ENCODE measurements at regions not wholly inside any gene's neighbourhood (a gene's known extent, or its start where the extent isn't known, plus 50 kb on each side); places are given as distances from the start of the nearest gene placed in this dataset.
A peak's percentile ranks its signal among the peaks of the same experiment; 100 is the strongest.

DNA sequence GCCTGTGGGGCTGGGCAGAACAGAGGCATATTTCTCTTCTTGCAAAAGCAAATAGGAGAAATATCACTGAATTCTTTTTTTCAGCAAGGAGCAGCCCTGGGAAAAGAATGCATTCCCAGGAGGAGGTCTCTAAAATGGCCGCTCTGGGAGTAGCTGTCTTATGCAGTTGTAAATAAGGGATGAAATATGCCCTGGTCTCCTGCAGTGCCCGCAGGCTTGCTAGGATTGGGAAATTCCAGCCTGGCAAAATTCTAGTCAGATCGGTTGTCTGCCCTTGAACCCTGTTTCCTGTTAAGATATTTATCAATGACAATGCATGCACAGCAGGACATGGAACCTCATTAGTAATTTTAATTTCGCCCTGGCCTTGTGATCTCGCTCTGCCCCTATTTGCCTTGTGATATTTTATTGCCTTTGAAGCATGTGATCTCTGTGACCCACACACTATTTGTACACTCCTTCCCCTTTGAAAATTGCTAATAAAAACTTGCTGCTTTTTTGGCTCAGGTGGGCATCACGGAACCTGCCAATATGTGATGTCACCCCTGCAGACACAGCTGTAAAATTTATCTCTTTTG lies 1993.2 kb downstream of the PCDH9 start:
- intact Hi-C loops (cut with micrococcal nuclease), result no loop called here
- no peak overlapping the region for H3K4me3 ChIP-seq (replicated peaks in 1 of 2; ENCODE audit: low read depth in 1 of 2, low read length in 2 of 2)
- no peaks in the 10 kb centered on the region; a peak in 1 of 4 replicates for H3K9me3 ChIP-seq (ENCODE audit: control insufficient read depth in 1 of 2, insufficient read depth in 1 of 2, low read depth in 1 of 2, low read length in 2 of 2)
- H4K20me1 ChIP-seq (ENCODE audit: insufficient read depth), result no peaks in the 10 kb centered on the region
- H3K79me2 ChIP-seq (ENCODE audit: insufficient read depth, low read length), result no peaks in the 10 kb centered on the region
- no peak overlapping the region for H3K9ac ChIP-seq (ENCODE audit: low read length)
- CTCF ChIA-PET, result no interaction called here
- ATAC-seq, result no peak
- POLR2A ChIA-PET, result no interaction called here
- TF ChIP-seq, protein P1, sequence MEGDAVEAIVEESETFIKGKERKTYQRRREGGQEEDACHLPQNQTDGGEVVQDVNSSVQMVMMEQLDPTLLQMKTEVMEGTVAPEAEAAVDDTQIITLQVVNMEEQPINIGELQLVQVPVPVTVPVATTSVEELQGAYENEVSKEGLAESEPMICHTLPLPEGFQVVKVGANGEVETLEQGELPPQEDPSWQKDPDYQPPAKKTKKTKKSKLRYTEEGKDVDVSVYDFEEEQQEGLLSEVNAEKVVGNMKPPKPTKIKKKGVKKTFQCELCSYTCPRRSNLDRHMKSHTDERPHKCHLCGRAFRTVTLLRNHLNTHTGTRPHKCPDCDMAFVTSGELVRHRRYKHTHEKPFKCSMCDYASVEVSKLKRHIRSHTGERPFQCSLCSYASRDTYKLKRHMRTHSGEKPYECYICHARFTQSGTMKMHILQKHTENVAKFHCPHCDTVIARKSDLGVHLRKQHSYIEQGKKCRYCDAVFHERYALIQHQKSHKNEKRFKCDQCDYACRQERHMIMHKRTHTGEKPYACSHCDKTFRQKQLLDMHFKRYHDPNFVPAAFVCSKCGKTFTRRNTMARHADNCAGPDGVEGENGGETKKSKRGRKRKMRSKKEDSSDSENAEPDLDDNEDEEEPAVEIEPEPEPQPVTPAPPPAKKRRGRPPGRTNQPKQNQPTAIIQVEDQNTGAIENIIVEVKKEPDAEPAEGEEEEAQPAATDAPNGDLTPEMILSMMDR (IDR thresholded peaks at IDR 0.05 in 2 of 3, conservative IDR thresholded peaks at IDR 0.05 in 1 of 3; ENCODE audit: borderline replicate concordance in 1 of 3, insufficient read depth in 1 of 3, low read depth in 2 of 3, low read length in 2 of 3), result no peak
- TF ChIP-seq TCF7L2 (IDR thresholded peaks at IDR 0.05; ENCODE audit: borderline replicate concordance, extremely low read depth, insufficient read depth, insufficient read length) (peak; percentile 9), FOSL1 (IDR thresholded peaks at IDR 0.05; ENCODE audit: low read depth) (no peak)
- H3K36me3 ChIP-seq (ENCODE audit: control insufficient read depth in 1 of 2, insufficient read depth in 2 of 2, low read length in 2 of 2), result no peaks in the 10 kb centered on the region
- no TSS peak for BruUV-seq (replicated peaks)
- no peaks in the 10 kb centered on the region for H3K4me1 ChIP-seq (ENCODE audit: control insufficient read depth in 1 of 2, insufficient read depth in 2 of 2, low read length in 2 of 2)
- RAD21 ChIA-PET (ENCODE audit: low non-redundant PET in 1 of 2, low total read pairs in 2 of 2, uncharacterized antibody in 2 of 2, unreplicated experiment in 2 of 2), result no interaction called here
- no peak overlapping the region for H2AFZ ChIP-seq (ENCODE audit: low read depth, low read length, poor library complexity, severe bottlenecking)
- H3K4me2 ChIP-seq (ENCODE audit: low read length), result no peak overlapping the region
- H3K27ac ChIP-seq (ENCODE audit: low read depth, low read length), result no peak overlapping the region
- H3K27me3 ChIP-seq (ENCODE audit: insufficient read depth, low read length), result no peaks in the 10 kb centered on the region
- H3K9me2 ChIP-seq (ENCODE audit: insufficient read depth), result no peaks in the 10 kb centered on the region
- DNase-seq (ENCODE audit: low read depth, low spot score), result no peak

DNA sequence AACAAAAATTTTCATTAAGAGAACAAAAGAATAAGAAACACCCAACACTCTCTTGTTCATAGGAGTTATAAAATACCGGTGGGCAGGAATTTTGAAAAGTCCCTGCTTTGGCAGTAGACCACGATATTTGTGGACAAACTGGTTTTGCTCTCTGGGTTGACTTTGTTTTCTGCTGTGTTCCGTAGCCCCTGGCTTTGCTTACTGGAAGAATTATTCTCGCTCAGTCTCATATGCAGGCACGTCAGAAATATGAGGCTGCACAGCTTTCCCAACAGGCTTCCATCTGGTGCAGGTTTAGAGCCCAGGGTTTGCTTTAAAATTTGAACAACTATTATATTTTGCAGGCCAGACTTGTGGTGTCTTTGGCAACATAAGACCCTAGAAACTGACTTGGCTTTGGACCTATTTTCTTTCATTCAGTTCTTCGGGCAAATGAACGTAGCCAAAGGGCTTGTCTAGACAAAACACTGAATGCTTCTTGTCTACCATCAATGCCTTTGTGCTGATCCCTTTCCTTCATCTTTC lies 2012.6 kb downstream of the PCDH9 start:
- ChIA-PET RAD21 (ENCODE audit: low non-redundant PET in 1 of 2, low total read pairs in 2 of 2, uncharacterized antibody in 2 of 2, unreplicated experiment in 2 of 2) (no interaction called here), CTCF (interaction anchor here (0.6 kb wide), 1 partner anchor 714 kb away, joined by 3 read pairs; no protein-coding TSS in a partner anchor), POLR2A (no interaction called here)
- no peaks in the 10 kb centered on the region for H3K27me3 ChIP-seq (ENCODE audit: insufficient read depth, low read length)
- no peaks in the 10 kb centered on the region for H3K79me2 ChIP-seq (ENCODE audit: insufficient read depth, low read length)
- H3K4me1 ChIP-seq (ENCODE audit: control insufficient read depth in 1 of 2, insufficient read depth in 2 of 2, low read length in 2 of 2), result no peaks in the 10 kb centered on the region
- H3K36me3 ChIP-seq (ENCODE audit: control insufficient read depth in 1 of 2, insufficient read depth in 2 of 2, low read length in 2 of 2), result no peaks in the 10 kb centered on the region
- H3K4me3 ChIP-seq (replicated peaks in 1 of 2; ENCODE audit: low read depth in 1 of 2, low read length in 2 of 2), result no peak overlapping the region
- BruUV-seq (replicated peaks), result no TSS peak
- intact Hi-C loops (cut with micrococcal nuclease), result no loop called here
- TF ChIP-seq RAD21 (IDR thresholded peaks at IDR 0.05; ENCODE audit: low read depth) (no peak), ZFX (IDR thresholded peaks at IDR 0.05) (no peak), ZNF274 (IDR thresholded peaks at IDR 0.05; ENCODE audit: low read depth, low read length) (no peak), ELF1 (IDR thresholded peaks at IDR 0.05; ENCODE audit: borderline replicate concordance, low read depth) (no peak), POLR2AphosphoS5 (IDR thresholded peaks at IDR 0.05; ENCODE audit: low read depth, low read length) (no peak), CBX3 (IDR thresholded peaks at IDR 0.05; ENCODE audit: low read depth) (no peak), CEBPB (IDR thresholded peaks at IDR 0.05; ENCODE audit: low read depth) (no peak), SP1 (IDR thresholded peaks at IDR 0.05; ENCODE audit: low read depth) (no peak), TCF7L2 (IDR thresholded peaks at IDR 0.05; ENCODE audit: borderline replicate concordance, extremely low read depth, insufficient read depth, insufficient read length) (no peak), SIN3A (IDR thresholded peaks at IDR 0.05; ENCODE audit: low read depth) (no peak), EZH2phosphoT487 (IDR thresholded peaks at IDR 0.05; ENCODE audit: borderline replicate concordance) (no peak)
- TF ChIP-seq, protein P2, sequence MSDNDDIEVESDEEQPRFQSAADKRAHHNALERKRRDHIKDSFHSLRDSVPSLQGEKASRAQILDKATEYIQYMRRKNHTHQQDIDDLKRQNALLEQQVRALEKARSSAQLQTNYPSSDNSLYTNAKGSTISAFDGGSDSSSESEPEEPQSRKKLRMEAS (IDR thresholded peaks at IDR 0.05), result no peak
- TF ChIP-seq, protein P1 (IDR thresholded peaks at IDR 0.05 in 2 of 3, conservative IDR thresholded peaks at IDR 0.05 in 1 of 3; ENCODE audit: borderline replicate concordance in 1 of 3, insufficient read depth in 1 of 3, low read depth in 2 of 3, low read length in 2 of 3), result no peak
- DNase-seq (ENCODE audit: low read depth, low spot score) (no peak), ATAC-seq (no peak)
- no peaks in the 10 kb centered on the region for H3K9me2 ChIP-seq (ENCODE audit: insufficient read depth)
- H3K27ac ChIP-seq (ENCODE audit: low read depth, low read length), result no peak overlapping the region
- H2AFZ ChIP-seq (ENCODE audit: low read depth, low read length, poor library complexity, severe bottlenecking), result no peak overlapping the region
- H3K4me2 ChIP-seq (ENCODE audit: low read length), result no peak overlapping the region
- no peak overlapping the region for H3K9ac ChIP-seq (ENCODE audit: low read length)
- H3K9me3 ChIP-seq (ENCODE audit: control insufficient read depth in 1 of 2, insufficient read depth in 1 of 2, low read depth in 1 of 2, low read length in 2 of 2), result no peaks in the 10 kb centered on the region
- H4K20me1 ChIP-seq (ENCODE audit: insufficient read depth), result no peaks in the 10 kb centered on the region

Data from HCT116 (cell line).